ENCODE measurements at regions not wholly inside any gene's neighbourhood (a gene's known extent, or its start where the extent isn't known, plus 50 kb on each side); places are given as distances from the start of the nearest gene placed in this dataset.

DNA sequence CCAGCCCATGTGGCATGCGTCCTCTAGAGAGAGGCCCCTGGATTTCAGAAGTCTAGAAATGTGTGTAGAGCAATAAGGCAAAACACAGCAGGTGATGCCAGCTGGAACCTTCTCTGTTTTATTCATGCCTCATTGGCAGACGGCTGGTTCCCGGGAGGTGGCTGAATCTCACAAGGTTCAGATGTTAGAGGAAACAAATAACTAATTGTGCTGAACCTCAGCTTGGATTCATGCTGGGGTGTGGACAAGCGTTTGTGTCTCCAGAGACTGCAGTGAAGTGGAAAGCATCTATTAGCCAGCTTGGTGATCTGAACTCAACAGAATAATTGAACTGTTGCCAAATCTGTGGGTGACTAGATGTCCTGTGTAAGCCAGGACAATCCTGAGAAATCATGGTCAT, 131.1 kb upstream of the NR4A3 start:
- no peak for TF ChIP-seq CTCF (IDR thresholded peaks at IDR 0.05)
- no peak for TF ChIP-seq POLR2A (IDR thresholded peaks at IDR 0.05)
